NCI-H2196 treated with DMSO at 0.1 percent for 48 hours (cell line): ENCODE measurements at regions not wholly inside any gene's neighbourhood (a gene's known extent, or its start where the extent isn't known, plus 50 kb on each side); places are given as distances from the start of the nearest gene placed in this dataset.
"Not testable (repeated sequence)": the region's sequence is repeated elsewhere in the genome, so short reads cannot be mapped to it uniquely, and the experiment has no call there.

Source experiments
- DNase-seq: peaks from one replicate; lab custom pipeline; 2025; ENCODE audit not compliant: unreplicated experiment; lab: John Stamatoyannopoulos, UW

DNA sequence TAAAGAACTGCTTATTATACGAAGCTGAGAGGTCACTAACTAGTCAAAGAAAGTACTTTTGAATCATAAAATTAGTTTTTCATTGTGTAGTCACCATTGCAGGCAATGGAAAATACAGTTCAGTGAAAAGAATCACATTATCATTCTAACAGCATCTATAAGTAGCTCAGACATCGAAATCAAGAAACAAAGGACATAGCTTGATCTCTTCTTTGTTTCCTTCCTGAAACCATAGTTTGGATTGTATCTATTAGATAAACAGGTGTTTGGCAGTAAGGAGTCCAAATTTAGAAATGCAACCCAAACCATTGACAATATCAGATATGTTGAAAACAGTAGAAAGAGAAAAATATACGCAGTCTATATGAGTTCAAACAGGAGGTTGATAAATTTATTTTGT, 697.3 kb downstream of the TFAP2A start:
- no peak for DNase-seq

DNA sequence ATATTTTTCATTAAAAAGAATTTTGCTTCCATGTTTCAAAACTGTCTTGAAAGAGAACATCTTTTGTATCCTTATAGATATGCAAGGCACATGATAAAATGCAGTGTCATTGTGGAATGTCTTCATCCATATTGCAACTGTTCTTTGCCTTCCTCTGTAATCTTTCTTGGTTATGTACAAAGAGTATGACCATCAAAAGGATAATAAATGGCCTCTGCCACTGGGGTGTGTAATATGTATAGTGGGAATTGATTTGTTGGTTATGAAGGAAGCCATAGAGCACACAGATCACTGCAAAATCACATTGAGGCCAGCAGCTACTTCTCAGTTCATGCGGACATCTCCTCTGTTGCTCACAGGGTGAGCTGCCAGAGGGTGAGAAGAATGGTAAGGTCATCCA, 703.5 kb downstream of the TFAP2A start:
- DNase-seq = no peak

DNA sequence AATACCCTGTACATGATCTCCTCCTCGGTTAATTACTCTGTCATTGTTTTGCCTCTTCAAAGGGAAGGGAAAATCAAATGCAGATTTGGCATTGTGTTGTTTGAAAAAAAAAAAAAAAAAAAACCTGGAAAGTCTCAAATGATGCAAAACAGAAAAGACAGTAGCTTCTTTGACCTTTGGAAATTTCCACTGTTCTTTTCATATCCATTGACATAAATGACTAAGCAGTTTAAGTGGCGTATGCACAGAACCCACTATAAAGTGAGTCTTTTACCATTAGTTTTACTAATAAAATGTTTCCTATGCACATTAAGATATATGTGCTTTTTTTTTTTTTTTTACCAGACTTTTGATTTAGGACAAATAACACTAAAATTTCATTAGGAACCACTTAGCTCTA, 704.3 kb downstream of the TFAP2A start:
- DNase-seq = no peak

- DNase-seq = no peak
Measured at GRCh38 chr6:9708600-9708999, 706.3 kb downstream of the TFAP2A start.

- no peak for DNase-seq
Measured at GRCh38 chr6:9704989-9705388, 709.9 kb downstream of the TFAP2A start.

- no peak for DNase-seq
Measured at GRCh38 chr6:9702914-9703313, 712.0 kb downstream of the TFAP2A start.

- DNase-seq = no peak
Measured at GRCh38 chr6:9699888-9700287, 715.0 kb downstream of the TFAP2A start.

- no peak for DNase-seq
Measured at GRCh38 chr6:9697263-9697931, 717.5 kb downstream of the TFAP2A start.

DNA sequence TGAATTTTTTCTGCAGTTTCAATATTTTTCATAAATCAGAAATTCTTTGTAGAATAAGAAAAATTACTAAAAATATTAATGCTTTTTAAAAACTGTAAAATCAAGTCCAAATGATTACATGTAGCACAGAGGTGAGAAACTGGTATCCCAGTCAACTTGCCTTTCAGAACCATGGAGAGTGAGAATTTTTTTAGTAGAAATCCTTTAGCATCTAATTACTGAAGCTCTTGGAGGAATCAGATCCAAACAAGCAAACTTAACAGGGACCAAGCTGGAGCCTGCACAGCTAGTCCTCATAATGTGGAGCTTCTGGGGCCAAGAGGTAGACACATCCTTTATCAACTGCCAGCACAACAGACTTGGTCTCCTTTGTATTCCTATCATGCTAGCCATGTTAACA, 724.5 kb downstream of the TFAP2A start:
- DNase-seq = no peak

- not testable (repeated sequence) for DNase-seq
Measured at GRCh38 chr6:9680727-9681126, 734.1 kb downstream of the TFAP2A start.

DNA sequence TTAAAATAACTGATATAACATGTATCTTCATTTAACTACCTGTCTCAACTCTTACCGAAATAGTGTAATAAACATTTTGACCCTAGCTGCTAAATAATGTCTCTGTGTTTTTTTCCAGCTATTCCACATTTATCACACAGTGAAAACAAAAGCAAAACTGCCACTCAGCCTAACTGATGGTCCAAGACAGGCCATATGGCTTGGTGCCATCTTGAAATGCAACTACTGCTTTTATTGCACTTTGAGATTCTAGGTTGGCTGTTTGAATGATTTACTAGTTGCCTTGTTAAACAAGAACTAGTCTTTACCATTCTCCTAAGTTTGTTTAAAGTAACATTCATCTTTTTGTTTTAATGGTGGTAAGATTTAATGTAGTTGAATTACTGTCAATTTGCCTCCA, 739.8 kb downstream of the TFAP2A start:
- no peak for DNase-seq

DNA sequence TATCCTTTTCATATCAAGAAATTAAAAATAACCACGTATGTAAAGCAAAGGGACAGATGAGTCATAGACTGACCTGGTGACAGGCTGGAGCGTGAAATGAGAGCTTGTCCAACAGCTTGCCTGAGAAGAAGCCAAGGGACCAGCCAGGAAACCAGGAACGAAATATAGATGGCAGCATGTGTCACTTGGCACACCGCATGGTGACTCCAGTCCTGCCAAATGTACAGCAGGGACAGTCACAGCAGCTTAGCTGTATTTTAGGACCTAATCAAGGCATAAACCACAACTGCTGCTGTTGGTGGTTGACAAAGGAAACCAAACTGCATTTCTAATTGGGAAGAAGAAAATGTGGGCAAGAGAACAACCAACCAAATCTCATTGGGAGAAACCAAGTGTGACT, 755.0 kb downstream of the TFAP2A start:
- DNase-seq = no peak

DNA sequence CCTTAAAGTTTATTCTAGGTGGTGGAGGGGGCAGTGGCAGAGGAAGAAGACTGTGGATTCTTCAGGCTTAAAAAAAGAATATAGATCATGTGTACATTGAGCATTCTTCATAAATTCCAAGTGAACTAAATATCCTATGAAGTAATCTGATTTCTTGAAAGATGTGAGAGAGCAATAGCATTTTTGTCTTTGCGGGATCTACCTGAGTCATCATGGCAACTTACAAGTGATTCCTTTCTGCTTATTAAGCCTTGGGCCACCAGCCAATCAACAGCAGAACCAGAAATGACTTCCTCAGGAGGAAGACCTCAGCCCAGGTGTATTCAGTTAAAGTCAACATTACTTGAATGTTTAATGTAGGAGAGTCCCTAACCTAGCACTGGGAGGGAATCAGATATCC, 756.9 kb downstream of the TFAP2A start:
- no peak for DNase-seq

- DNase-seq = no peak
Measured at GRCh38 chr6:9647599-9647998, 767.3 kb downstream of the TFAP2A start.

DNA sequence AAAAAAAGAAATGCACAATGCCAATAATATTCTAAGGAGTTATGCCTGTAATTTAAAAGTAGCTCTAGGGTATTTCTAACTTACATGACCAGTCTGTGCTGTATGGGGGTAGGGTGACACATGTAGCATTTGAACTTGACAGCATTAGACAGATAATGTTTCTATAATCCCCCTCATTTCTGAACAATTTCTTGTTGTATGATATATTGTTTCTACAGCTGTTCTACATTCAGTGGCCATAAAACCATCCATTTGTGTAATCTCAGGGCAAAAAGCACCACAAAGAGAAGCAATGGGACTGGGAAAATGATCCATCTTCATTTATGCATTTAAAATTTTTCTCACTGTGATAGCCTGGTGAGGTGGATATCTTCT, 767.8 kb downstream of the TFAP2A start:
- DNase-seq = no peak

DNA sequence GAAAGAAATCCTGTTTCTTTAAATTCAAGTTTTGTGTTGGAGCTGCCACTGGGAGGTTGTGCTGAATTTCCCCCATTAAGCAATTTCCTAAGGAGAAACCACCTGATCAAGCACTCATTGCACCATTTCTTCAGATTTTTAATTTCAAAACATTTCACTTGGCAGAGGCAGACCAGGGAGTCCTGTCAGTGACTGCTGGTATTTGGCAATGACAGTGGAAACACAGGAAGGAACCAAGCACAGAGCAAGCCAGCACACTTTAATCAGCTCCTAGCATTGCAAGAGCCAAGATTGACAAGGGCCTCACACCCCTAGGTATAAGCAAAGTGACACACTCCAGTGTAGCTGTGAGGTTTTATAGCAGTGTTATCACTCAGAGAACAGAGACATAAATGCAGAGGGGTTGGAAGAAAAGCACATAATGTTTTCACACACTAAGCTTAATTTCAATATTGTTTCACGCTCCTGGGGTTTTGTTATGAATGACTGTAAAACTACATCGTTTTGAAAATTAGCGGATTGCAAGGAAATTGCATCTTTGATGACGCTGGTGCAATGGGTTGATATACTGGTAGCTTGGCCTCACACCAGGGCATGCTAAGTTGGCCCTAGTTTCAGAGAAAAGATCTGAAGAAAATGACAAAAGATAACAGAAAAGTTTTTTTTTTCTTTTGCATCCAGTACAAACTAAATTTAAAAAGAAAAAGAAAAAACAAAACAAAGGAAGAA, 768.4 kb downstream of the TFAP2A start:
- DNase-seq = no peak

DNA sequence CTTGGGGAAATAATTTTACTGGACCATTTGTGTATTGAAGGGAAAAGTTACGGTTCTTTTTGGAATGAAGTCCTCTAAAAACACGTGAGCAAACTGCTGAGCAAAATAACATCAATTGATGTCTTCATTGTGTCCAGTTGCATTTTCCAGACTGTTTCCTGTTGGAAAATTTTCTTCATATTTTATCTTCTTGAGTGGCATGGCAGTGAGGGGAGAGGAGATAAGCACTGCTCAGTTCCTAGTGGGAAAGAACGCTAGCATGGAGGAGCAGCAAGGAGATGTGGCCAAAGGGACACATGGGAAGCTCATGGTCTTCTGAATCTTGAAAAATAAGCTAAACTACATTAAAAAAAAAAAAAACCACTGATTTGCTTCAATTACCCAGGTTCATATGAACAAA, 776.0 kb downstream of the TFAP2A start:
- DNase-seq = no peak

DNA sequence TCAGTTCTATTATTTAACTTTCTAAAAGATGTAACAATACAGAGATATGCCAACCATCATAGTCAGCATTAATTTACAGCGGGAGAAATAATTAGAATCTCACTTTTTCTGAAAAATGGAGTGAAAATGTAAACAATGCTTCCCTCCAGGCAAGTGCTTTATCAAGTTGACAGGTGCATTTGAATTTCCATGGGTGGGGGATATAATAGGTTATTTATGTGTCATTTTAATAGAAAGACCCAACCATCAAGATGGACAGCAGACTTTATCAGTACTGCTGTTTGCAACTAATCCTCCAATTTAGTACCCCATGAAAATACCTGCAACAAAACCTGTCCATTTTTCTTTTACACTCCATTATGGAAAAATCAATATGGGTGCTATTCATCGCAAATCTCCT, 780.1 kb downstream of the TFAP2A start:
- DNase-seq = no peak

- DNase-seq = no peak
Measured at GRCh38 chr6:9632026-9632425, 782.8 kb downstream of the TFAP2A start.

DNA sequence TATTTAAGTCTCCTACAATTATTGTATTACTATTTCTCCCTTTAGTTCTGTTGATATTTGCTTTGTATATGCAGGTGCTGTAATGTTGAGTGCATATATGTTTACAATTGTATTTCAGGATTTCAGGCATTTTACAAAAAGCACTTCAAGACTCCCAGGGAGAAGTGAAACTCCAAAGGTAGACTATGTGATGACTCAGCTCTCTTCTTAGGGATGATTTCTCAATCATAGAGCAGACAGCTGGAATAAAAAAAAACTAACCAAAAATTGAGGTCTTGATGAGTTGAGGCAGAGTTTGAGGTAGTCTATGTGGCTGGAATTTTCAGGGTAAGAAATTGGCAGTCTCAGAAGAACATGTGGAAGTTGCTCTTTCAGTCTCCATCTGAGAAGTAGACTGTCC, 786.1 kb downstream of the TFAP2A start:
- DNase-seq = no peak

GRCh38 chr6:9627916-9628315, 787.0 kb downstream of the TFAP2A start:
- DNase-seq = no peak

DNA sequence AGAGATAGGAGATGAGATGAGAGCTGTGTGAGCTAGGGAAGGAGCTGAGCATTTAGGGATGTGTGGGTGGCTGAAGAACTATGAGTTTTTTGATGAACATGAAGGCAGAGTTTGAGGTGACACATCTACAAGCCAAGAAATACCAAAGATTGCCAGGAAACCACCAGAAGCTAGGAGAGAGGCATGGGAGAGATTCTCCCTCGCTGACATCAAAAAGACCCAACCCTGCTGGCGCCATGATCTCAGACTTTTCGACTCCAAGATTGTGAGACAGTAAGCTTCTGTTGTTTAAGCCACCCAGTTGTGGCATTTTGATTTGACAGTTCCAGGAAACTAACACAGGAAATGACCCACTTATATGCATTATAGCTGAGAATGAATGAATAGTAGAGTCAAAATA, 790.9 kb downstream of the TFAP2A start:
- no peak for DNase-seq

- no peak for DNase-seq
Measured at GRCh38 chr6:9623228-9623832, 791.5 kb downstream of the TFAP2A start.
